Neural cell (in vitro differentiated cells): ENCODE measurements at regions not wholly inside any gene's neighbourhood (a gene's known extent, or its start where the extent isn't known, plus 50 kb on each side); places are given as distances from the start of the nearest gene placed in this dataset.

Experiments used
- EZH2 ChIP-seq: fragments of 200-600, 300-800 bp; shearing (Covaris generic), sonication (generic); IDR thresholded peaks from 2 replicates; pipeline ENCODE4 v1.6.1; 2014; ENCODE audit warnings: antibody characterized with exemption, low read length, borderline replicate concordance, mild to moderate bottlenecking; ENCODE audit not compliant: insufficient read depth, poor library complexity, severe bottlenecking
- MXI1 ChIP-seq: fragments of 450-650 bp; conservative IDR thresholded peaks from 2 replicates; pipeline ENCODE4 v1.6.1; 2014; ENCODE audit warnings: antibody characterized with exemption, mild to moderate bottlenecking; ENCODE audit not compliant: poor library complexity, severe bottlenecking
- POLR2AphosphoS5 ChIP-seq: IDR thresholded peaks from 2 replicates; pipeline ENCODE4 v1.6.1; 2012
- TF ChIP-seq, protein P1 (sequence below): fragments of 450-650 bp; IDR thresholded peaks from 2 replicates; pipeline ENCODE4 v1.5.1; 2014; ENCODE audit warnings: antibody characterized with exemption, mild to moderate bottlenecking, moderate library complexity; ENCODE audit not compliant: poor library complexity, severe bottlenecking

DNA sequence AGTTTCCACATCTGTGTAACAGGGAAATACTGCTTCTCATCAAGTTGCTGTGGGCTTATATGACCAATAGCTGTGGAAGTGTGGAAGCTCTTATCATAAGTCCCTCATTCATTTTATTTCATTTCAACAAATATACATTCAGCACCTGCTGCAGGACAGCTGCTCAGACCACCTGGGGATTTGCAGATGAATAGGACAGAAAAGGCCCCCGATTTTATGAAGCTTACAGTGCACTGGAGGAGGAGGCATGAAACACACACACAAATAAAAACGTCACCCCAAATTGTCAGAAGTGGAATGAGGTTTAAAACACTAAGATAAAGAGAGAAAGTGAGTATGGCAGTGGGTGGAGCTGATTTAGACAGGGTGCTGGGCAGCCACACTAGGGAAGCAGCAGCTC, 107.2 kb downstream of the DRD1 start:
- TF ChIP-seq MXI1 (no peak), EZH2 (no peak), POLR2AphosphoS5 (no peak)
- TF ChIP-seq, protein P1, sequence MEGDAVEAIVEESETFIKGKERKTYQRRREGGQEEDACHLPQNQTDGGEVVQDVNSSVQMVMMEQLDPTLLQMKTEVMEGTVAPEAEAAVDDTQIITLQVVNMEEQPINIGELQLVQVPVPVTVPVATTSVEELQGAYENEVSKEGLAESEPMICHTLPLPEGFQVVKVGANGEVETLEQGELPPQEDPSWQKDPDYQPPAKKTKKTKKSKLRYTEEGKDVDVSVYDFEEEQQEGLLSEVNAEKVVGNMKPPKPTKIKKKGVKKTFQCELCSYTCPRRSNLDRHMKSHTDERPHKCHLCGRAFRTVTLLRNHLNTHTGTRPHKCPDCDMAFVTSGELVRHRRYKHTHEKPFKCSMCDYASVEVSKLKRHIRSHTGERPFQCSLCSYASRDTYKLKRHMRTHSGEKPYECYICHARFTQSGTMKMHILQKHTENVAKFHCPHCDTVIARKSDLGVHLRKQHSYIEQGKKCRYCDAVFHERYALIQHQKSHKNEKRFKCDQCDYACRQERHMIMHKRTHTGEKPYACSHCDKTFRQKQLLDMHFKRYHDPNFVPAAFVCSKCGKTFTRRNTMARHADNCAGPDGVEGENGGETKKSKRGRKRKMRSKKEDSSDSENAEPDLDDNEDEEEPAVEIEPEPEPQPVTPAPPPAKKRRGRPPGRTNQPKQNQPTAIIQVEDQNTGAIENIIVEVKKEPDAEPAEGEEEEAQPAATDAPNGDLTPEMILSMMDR = no peak
